ENCODE measurements at regions not wholly inside any gene's neighbourhood (a gene's known extent, or its start where the extent isn't known, plus 50 kb on each side); places are given as distances from the start of the nearest gene placed in this dataset.
A peak's percentile ranks its signal among the peaks of the same experiment; 100 is the strongest.

DNA sequence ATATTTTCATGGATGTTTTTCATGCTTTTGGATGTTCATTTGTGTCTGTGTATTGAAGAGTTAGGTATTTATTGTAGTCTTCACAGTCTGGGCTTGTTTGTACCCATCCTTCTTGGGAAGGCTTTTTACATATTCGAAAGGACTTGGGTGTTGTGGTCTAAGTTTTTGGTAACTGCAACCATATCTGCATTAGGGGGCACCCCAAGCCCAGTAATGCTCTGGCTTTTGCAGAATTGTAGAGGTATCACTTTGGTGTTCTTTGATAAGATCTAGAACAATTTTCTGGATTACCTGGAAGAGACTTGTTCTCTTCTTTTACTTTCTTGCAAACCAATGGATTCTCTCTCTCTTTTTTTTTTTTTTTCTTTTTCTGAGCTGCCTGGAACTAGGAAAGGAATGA lies 581.3 kb downstream of the DACH1 start:
- FAIRE-seq (no peak), ATAC-seq (no peak), DNase-seq (ENCODE audit: low spot score) (no peak)
- no peak overlapping the region for H3K9ac ChIP-seq (ENCODE audit: insufficient read depth, low read depth, low read length)
- no peak overlapping the region for H2AFZ ChIP-seq (ENCODE audit: low read length)
- H3K4me2 ChIP-seq (ENCODE audit: low read depth, low read length): no peak overlapping the region
- ChIA-PET POLR2A (no interaction called here), CTCF (ENCODE audit: low intra/inter-chr PET ratio, low total read pairs) (no interaction called here)
- intact Hi-C loops (cut with micrococcal nuclease; ENCODE audit: unreplicated experiment): loop anchor here (5.0 kb wide), 1 partner anchor 192 kb away; no protein-coding TSS in a partner anchor
- H4K20me1 ChIP-seq (ENCODE audit: insufficient read depth, low read length): no peaks in the 10 kb centered on the region
- no peak overlapping the region for H3K4me3 ChIP-seq (replicated peaks in 1 of 3; ENCODE audit: insufficient read depth in 1 of 3, low read depth in 2 of 3, low read length in 3 of 3)
- TF ChIP-seq ZBTB37 (CRISPR knock-in tag; IDR thresholded peaks at IDR 0.05) (no peak), PCBP2 (optimal IDR thresholded peaks at IDR 0.05; ENCODE audit: low read depth, low read length, poor library complexity, severe bottlenecking) (no peak)
- TF ChIP-seq, protein P1, sequence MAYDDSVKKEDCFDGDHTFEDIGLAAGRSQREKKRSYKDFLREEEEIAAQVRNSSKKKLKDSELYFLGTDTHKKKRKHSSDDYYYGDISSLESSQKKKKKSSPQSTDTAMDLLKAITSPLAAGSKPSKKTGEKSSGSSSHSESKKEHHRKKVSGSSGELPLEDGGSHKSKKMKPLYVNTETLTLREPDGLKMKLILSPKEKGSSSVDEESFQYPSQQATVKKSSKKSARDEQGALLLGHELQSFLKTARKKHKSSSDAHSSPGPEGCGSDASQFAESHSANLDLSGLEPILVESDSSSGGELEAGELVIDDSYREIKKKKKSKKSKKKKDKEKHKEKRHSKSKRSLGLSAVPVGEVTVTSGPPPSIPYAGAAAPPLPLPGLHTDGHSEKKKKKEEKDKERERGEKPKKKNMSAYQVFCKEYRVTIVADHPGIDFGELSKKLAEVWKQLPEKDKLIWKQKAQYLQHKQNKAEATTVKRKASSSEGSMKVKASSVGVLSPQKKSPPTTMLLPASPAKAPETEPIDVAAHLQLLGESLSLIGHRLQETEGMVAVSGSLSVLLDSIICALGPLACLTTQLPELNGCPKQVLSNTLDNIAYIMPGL (CRISPR knock-in tag; IDR thresholded peaks at IDR 0.05; ENCODE audit: borderline replicate concordance in 1 of 2, low read depth in 1 of 2): no peak
- TF ChIP-seq, protein P2, sequence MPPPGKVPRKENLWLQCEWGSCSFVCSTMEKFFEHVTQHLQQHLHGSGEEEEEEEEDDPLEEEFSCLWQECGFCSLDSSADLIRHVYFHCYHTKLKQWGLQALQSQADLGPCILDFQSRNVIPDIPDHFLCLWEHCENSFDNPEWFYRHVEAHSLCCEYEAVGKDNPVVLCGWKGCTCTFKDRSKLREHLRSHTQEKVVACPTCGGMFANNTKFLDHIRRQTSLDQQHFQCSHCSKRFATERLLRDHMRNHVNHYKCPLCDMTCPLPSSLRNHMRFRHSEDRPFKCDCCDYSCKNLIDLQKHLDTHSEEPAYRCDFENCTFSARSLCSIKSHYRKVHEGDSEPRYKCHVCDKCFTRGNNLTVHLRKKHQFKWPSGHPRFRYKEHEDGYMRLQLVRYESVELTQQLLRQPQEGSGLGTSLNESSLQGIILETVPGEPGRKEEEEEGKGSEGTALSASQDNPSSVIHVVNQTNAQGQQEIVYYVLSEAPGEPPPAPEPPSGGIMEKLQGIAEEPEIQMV (CRISPR knock-in tag; IDR thresholded peaks at IDR 0.05; ENCODE audit: low read depth): no peak
- TF ChIP-seq, protein P3, sequence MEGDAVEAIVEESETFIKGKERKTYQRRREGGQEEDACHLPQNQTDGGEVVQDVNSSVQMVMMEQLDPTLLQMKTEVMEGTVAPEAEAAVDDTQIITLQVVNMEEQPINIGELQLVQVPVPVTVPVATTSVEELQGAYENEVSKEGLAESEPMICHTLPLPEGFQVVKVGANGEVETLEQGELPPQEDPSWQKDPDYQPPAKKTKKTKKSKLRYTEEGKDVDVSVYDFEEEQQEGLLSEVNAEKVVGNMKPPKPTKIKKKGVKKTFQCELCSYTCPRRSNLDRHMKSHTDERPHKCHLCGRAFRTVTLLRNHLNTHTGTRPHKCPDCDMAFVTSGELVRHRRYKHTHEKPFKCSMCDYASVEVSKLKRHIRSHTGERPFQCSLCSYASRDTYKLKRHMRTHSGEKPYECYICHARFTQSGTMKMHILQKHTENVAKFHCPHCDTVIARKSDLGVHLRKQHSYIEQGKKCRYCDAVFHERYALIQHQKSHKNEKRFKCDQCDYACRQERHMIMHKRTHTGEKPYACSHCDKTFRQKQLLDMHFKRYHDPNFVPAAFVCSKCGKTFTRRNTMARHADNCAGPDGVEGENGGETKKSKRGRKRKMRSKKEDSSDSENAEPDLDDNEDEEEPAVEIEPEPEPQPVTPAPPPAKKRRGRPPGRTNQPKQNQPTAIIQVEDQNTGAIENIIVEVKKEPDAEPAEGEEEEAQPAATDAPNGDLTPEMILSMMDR (CRISPR knock-in tag; IDR thresholded peaks at IDR 0.05): 0 out of 2 replicates have a peak, but pooled peaks have one; percentile 16
- H3K4me1 ChIP-seq (ENCODE audit: insufficient read depth, low read length): no peaks in the 10 kb centered on the region
- no peaks in the 10 kb centered on the region for H3K9me3 ChIP-seq (ENCODE audit: low read length)
- H3K79me2 ChIP-seq (ENCODE audit: insufficient read depth, low read length): no peaks in the 10 kb centered on the region
- no peak overlapping the region for H3K27ac ChIP-seq (ENCODE audit: extremely low read length, insufficient read depth, low read length)
- in situ Hi-C loops (cut with HindIII; ENCODE audit: extremely low pct_ligation_motif_present, low pct_unique_long_range_greater_than_20kb): no loop called here
- WGBS (ENCODE audit: low lambda C conversion rate): 0% methylated on average over 1 of the region's 1 CpG
- BruUV-seq (replicated peaks): no TSS peak
- no peaks in the 10 kb centered on the region for H3K36me3 ChIP-seq (replicated peaks in 1 of 2; ENCODE audit: control insufficient read depth in 1 of 2, insufficient read depth in 2 of 2, low read length in 2 of 2)
- H3K27me3 ChIP-seq (ENCODE audit: control insufficient read depth in 1 of 2, insufficient read depth in 2 of 2, low read length in 2 of 2): no peaks in the 10 kb centered on the region
